PC-9 (cell line): ENCODE measurements at regions not wholly inside any gene's neighbourhood (a gene's known extent, or its start where the extent isn't known, plus 50 kb on each side); places are given as distances from the start of the nearest gene placed in this dataset.

Experiments used
- BruUV-seq: library from RNA; stranded (reverse); fragments of 400-500 nt; replicated peaks from 2 replicates; lab custom pipeline; 2021; lab: Mats Ljungman, UMichigan
- CTCF ChIA-PET: fragments of 300-600 bp; sonication (Branson Sonifier 250); formaldehyde crosslinking; loops from one replicate; lab custom pipeline; 2022; ENCODE audit warnings: antibody characterized with exemption; lab: Charles Lee
- POLR2A ChIA-PET: fragments of 300-600 bp; sonication (Branson Sonifier 250); formaldehyde crosslinking; loops from one replicate; lab custom pipeline; 2022; ENCODE audit warnings: antibody characterized with exemption; ENCODE audit not compliant: unreplicated experiment; lab: Charles Lee
- DNase-seq, 2 experiments: peaks; one replicate each; pipeline versions ENCODE4 v3.0.0 to v3.0.0-alpha.2; 2015 to 2022; ENCODE audit warnings: mixed read lengths in 1 of 2
- H2AFZ ChIP-seq: fragments of 200-600 bp; sonication (generic); 2 replicates; pipeline ENCODE4 v1.8.1; 2017; ENCODE audit warnings: antibody characterized with exemption
- H3F3A ChIP-seq: fragments of 200-600 bp; sonication (generic); 2 replicates; pipeline ENCODE4 v1.8.1; 2017; ENCODE audit warnings: antibody characterized with exemption, mild to moderate bottlenecking, low read depth; ENCODE audit not compliant: insufficient read depth
- H3K27ac ChIP-seq: fragments of 200-600 bp; sonication (generic); 2 replicates; pipeline ENCODE4 v1.6.1; 2016; ENCODE audit warnings: mixed run types
- H3K27me3 ChIP-seq: fragments of 200-600 bp; sonication (generic); 2 replicates; pipeline ENCODE4 v1.6.1; 2016; ENCODE audit warnings: low read depth, mixed run types; ENCODE audit not compliant: insufficient read depth
- H3K36me3 ChIP-seq: fragments of 200-600 bp; sonication (generic); 2 replicates; pipeline ENCODE4 v1.6.1; 2016; ENCODE audit warnings: low read depth, mixed run types
- H3K4me1 ChIP-seq: fragments of 200-600 bp; sonication (generic); replicated peaks from 2 replicates; pipeline ENCODE4 v1.6.1; 2016; ENCODE audit warnings: mixed run types; ENCODE audit not compliant: insufficient read depth
- H3K4me2 ChIP-seq: fragments of 200-600 bp; sonication (generic); 2 replicates; pipeline ENCODE4 v1.6.1; 2017; ENCODE audit warnings: mixed run types
- H3K4me3 ChIP-seq: fragments of 200-600 bp; sonication (generic); 2 replicates; pipeline ENCODE4 v1.6.1; 2016; ENCODE audit warnings: mixed run types
- H3K79me2 ChIP-seq: fragments of 200-600 bp; sonication (generic); 2 replicates; pipeline ENCODE4 v1.6.1; 2017; ENCODE audit warnings: low read depth, mixed run types
- H3K9me2 ChIP-seq: fragments of 200-600 bp; sonication (generic); 2 replicates; pipeline ENCODE4 v1.8.1; 2017; ENCODE audit warnings: mild to moderate bottlenecking; ENCODE audit not compliant: insufficient read depth
- H3K9me3 ChIP-seq: fragments of 200-600 bp; sonication (generic); 2 replicates; pipeline ENCODE4 v1.8.1; 2016; ENCODE audit warnings: low read depth; ENCODE audit not compliant: insufficient read depth
- H4K20me1 ChIP-seq: fragments of 200-600 bp; sonication (generic); 2 replicates; pipeline ENCODE4 v1.8.1; 2017; ENCODE audit not compliant: insufficient read depth
- EZH2 ChIP-seq: fragments of 200-600 bp; sonication (generic); IDR thresholded peaks from 2 replicates; pipeline ENCODE4 v1.8.0; 2017; ENCODE audit warnings: antibody characterized with exemption, low read depth
- intact Hi-C: fragments of 100-400 bp; cut with micrococcal nuclease; formaldehyde crosslinking; loops from one replicate; pipeline ENCODE4 v1.10.0; 2022; ENCODE audit not compliant: unreplicated experiment
- TF ChIP-seq, protein P1 (sequence below): fragments of 200-600 bp; sonication (generic); conservative IDR thresholded peaks from 2 replicates; pipeline ENCODE4 v1.6.1; 2017; ENCODE audit warnings: mixed run types, antibody characterized with exemption, mild to moderate bottlenecking, moderate library complexity

- TF ChIP-seq, protein P1, sequence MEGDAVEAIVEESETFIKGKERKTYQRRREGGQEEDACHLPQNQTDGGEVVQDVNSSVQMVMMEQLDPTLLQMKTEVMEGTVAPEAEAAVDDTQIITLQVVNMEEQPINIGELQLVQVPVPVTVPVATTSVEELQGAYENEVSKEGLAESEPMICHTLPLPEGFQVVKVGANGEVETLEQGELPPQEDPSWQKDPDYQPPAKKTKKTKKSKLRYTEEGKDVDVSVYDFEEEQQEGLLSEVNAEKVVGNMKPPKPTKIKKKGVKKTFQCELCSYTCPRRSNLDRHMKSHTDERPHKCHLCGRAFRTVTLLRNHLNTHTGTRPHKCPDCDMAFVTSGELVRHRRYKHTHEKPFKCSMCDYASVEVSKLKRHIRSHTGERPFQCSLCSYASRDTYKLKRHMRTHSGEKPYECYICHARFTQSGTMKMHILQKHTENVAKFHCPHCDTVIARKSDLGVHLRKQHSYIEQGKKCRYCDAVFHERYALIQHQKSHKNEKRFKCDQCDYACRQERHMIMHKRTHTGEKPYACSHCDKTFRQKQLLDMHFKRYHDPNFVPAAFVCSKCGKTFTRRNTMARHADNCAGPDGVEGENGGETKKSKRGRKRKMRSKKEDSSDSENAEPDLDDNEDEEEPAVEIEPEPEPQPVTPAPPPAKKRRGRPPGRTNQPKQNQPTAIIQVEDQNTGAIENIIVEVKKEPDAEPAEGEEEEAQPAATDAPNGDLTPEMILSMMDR, result no peak
- TF ChIP-seq EZH2, result no peak
- no peaks in the 10 kb centered on the region for H3K4me1 ChIP-seq
- H3K4me3 ChIP-seq, result no peak overlapping the region
- no peak overlapping the region for H3K4me2 ChIP-seq
- H3K9me2 ChIP-seq, result no peaks in the 10 kb centered on the region
- no peak overlapping the region for H3K27ac ChIP-seq
- no peaks in the 10 kb centered on the region for H3K36me3 ChIP-seq
- H3K9me3 ChIP-seq, result no peaks in the 10 kb centered on the region
- no peak for DNase-seq
- no peaks in the 10 kb centered on the region for H3K79me2 ChIP-seq
- H3F3A ChIP-seq, result no peaks in the 10 kb centered on the region
- CTCF ChIA-PET, result no interaction called here
- intact Hi-C loops, result no loop called here
- H2AFZ ChIP-seq, result no peak overlapping the region
- no peaks in the 10 kb centered on the region for H4K20me1 ChIP-seq
- H3K27me3 ChIP-seq, result peaks cover 6% of the 10 kb centered on the region; the same call in 1 of the 2 replicates
- BruUV-seq, result no TSS peak
- POLR2A ChIA-PET, result no interaction called here
Observed at GRCh38 chr16:49203361-49203760, 78.3 kb downstream of the CBLN1 start.

GRCh38 chr16:49201118-49201517 is 80.5 kb downstream of the CBLN1 start:
- ChIA-PET POLR2A (interaction anchor here (0.5 kb wide), 1 partner anchor 8 kb away, joined by 4 read pairs; no protein-coding TSS in a partner anchor), CTCF (no interaction called here)
- no peak overlapping the region for H3K4me2 ChIP-seq
- no peaks in the 10 kb centered on the region for H3K4me1 ChIP-seq
- H3K4me3 ChIP-seq, result no peak overlapping the region
- H2AFZ ChIP-seq, result no peak overlapping the region
- no peaks in the 10 kb centered on the region for H4K20me1 ChIP-seq
- no peaks in the 10 kb centered on the region for H3K27me3 ChIP-seq
- no peak for DNase-seq
- no peaks in the 10 kb centered on the region for H3K9me3 ChIP-seq
- H3K79me2 ChIP-seq, result no peaks in the 10 kb centered on the region
- BruUV-seq, result no TSS peak
- H3K9me2 ChIP-seq, result no peaks in the 10 kb centered on the region
- no peaks in the 10 kb centered on the region for H3F3A ChIP-seq
- H3K36me3 ChIP-seq, result no peaks in the 10 kb centered on the region
- H3K27ac ChIP-seq, result no peak overlapping the region
- TF ChIP-seq, protein P1, result no peak
- TF ChIP-seq EZH2, result no peak
- intact Hi-C loops, result no loop called here

- H3K79me2 ChIP-seq, result no peaks in the 10 kb centered on the region
- POLR2A ChIA-PET, result no interaction called here
- no peak for TF ChIP-seq EZH2
- TF ChIP-seq, protein P1, result no peak
- H4K20me1 ChIP-seq, result no peaks in the 10 kb centered on the region
- no peak overlapping the region for H2AFZ ChIP-seq
- no peaks in the 10 kb centered on the region for H3F3A ChIP-seq
- CTCF ChIA-PET, result no interaction called here
- H3K9me2 ChIP-seq, result no peaks in the 10 kb centered on the region
- no peaks in the 10 kb centered on the region for H3K9me3 ChIP-seq
- H3K27me3 ChIP-seq, result no peaks in the 10 kb centered on the region
- intact Hi-C loops, result no loop called here
- H3K4me2 ChIP-seq, result no peak overlapping the region
- no TSS peak for BruUV-seq
- H3K36me3 ChIP-seq, result no peaks in the 10 kb centered on the region
- H3K4me1 ChIP-seq, result no peaks in the 10 kb centered on the region
- no peak overlapping the region for H3K27ac ChIP-seq
- DNase-seq, result no peak
- H3K4me3 ChIP-seq, result no peak overlapping the region
Observed at GRCh38 chr16:49200223-49200820, 81.3 kb downstream of the CBLN1 start.
